A673 (cell line): ENCODE measurements at regions not wholly inside any gene's neighbourhood (a gene's known extent, or its start where the extent isn't known, plus 50 kb on each side); places are given as distances from the start of the nearest gene placed in this dataset.

Experiments used
- EZH2 ChIP-seq: fragments of 200-600 bp; sonication (generic); IDR thresholded peaks from 2 replicates; pipeline ENCODE4 v1.6.1; 2017; ENCODE audit warnings: borderline replicate concordance, low read depth, mild to moderate bottlenecking, mixed read lengths, antibody characterized with exemption, low read length; ENCODE audit not compliant: poor library complexity, severe bottlenecking
- TF ChIP-seq, protein P1 (sequence below): fragments of 300-800, 200-600 bp; sonication (generic); conservative IDR thresholded peaks from 2 replicates; pipeline ENCODE4 v1.5.1; 2017; ENCODE audit warnings: low read depth, mild to moderate bottlenecking, antibody characterized with exemption, low read length, moderate library complexity, mixed read lengths

GRCh38 chr4:123588631-123589241 is 192.1 kb downstream of the SPRY1 start:
- TF ChIP-seq, protein P1, sequence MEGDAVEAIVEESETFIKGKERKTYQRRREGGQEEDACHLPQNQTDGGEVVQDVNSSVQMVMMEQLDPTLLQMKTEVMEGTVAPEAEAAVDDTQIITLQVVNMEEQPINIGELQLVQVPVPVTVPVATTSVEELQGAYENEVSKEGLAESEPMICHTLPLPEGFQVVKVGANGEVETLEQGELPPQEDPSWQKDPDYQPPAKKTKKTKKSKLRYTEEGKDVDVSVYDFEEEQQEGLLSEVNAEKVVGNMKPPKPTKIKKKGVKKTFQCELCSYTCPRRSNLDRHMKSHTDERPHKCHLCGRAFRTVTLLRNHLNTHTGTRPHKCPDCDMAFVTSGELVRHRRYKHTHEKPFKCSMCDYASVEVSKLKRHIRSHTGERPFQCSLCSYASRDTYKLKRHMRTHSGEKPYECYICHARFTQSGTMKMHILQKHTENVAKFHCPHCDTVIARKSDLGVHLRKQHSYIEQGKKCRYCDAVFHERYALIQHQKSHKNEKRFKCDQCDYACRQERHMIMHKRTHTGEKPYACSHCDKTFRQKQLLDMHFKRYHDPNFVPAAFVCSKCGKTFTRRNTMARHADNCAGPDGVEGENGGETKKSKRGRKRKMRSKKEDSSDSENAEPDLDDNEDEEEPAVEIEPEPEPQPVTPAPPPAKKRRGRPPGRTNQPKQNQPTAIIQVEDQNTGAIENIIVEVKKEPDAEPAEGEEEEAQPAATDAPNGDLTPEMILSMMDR = no peak
- TF ChIP-seq EZH2 = no peak
